RWPE2 (cell line): ENCODE measurements at regions not wholly inside any gene's neighbourhood (a gene's known extent, or its start where the extent isn't known, plus 50 kb on each side); places are given as distances from the start of the nearest gene placed in this dataset.
"Not testable (repeated sequence)": the region's sequence is repeated elsewhere in the genome, so short reads cannot be mapped to it uniquely, and the experiment has no call there.

Experiments
- ATAC-seq: fragments of 200-7000 bp; cut with Tn5 transposase; 3 replicates; pipeline ENCODE4 v1.9.1; 2021; ENCODE audit warnings: low read depth
- DNase-seq: peaks from one replicate; pipeline ENCODE4 v3.0.0-alpha.2; 2020; ENCODE audit warnings: low spot score
- H3K27ac ChIP-seq: fragments of 450-650 bp; 2 replicates; pipeline ENCODE4 v1.5.1; 2017; ENCODE audit warnings: mild to moderate bottlenecking; ENCODE audit not compliant: poor library complexity, severe bottlenecking
- H3K27me3 ChIP-seq: fragments of 250-450 bp; sonication (Bioruptor Pico); 2 replicates; pipeline ENCODE4 v1.5.1; 2021; ENCODE audit warnings: mild to moderate bottlenecking, moderate library complexity; ENCODE audit not compliant: insufficient read depth, poor library complexity, severe bottlenecking
- H3K36me3 ChIP-seq: fragments of 250-450 bp; sonication (Bioruptor Pico); 2 replicates; pipeline ENCODE4 v1.5.1; 2020; ENCODE audit warnings: low read depth, mild to moderate bottlenecking, moderate library complexity
- H3K4me1 ChIP-seq: fragments of 250-450 bp; sonication (Bioruptor Pico); 2 replicates; pipeline ENCODE4 v1.5.1; 2021; ENCODE audit warnings: mild to moderate bottlenecking, moderate library complexity; ENCODE audit not compliant: insufficient read depth, poor library complexity, severe bottlenecking
- H3K4me3 ChIP-seq: fragments of 250-450 bp; sonication (Bioruptor Pico); 2 replicates; pipeline ENCODE4 v1.5.1; 2021; ENCODE audit warnings: mild to moderate bottlenecking, moderate library complexity; ENCODE audit not compliant: severe bottlenecking
- H3K9me3 ChIP-seq: fragments of 250-450 bp; sonication (Bioruptor Pico); 2 replicates; pipeline ENCODE4 v1.5.1; 2021; ENCODE audit warnings: mild to moderate bottlenecking, moderate library complexity; ENCODE audit not compliant: severe bottlenecking
- TF ChIP-seq, protein P1 (sequence below): fragments of 450-650 bp; IDR thresholded peaks from one replicate; pipeline ENCODE4 v1.5.1; 2017; ENCODE audit warnings: mild to moderate bottlenecking, moderate library complexity; ENCODE audit not compliant: poor library complexity, severe bottlenecking

DNA sequence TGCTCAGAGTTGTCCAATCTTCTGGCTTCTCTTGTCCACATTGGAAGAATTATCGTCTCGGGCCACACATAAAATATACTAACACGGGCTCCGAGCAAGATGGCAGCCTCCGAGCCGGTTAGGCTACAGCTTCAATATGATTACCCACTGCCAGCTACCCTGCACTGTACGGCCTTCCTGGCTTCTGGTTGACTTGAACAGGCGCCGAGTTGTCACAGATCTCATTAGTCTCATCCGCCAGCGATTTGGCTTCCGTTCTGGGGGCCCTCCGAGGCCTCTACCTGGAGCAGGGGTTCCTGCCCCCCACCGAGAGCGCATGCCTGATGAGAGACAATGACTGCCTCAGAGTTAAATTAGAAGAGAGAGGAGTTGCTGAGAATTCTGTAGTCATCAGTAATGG lies 101.2 kb upstream of the NUDT6 start:
- Histone ChIP-seq H3K27me3 (no peaks in the 10 kb centered on the region), H3K36me3 (no peaks in the 10 kb centered on the region), H3K4me1 (peaks cover 9% of the 10 kb centered on the region), H3K4me3 (no peak overlapping the region), H3K9me3 (no peaks in the 10 kb centered on the region), H3K27ac (no peak overlapping the region)
- ATAC-seq: no peak
- TF ChIP-seq, protein P1, sequence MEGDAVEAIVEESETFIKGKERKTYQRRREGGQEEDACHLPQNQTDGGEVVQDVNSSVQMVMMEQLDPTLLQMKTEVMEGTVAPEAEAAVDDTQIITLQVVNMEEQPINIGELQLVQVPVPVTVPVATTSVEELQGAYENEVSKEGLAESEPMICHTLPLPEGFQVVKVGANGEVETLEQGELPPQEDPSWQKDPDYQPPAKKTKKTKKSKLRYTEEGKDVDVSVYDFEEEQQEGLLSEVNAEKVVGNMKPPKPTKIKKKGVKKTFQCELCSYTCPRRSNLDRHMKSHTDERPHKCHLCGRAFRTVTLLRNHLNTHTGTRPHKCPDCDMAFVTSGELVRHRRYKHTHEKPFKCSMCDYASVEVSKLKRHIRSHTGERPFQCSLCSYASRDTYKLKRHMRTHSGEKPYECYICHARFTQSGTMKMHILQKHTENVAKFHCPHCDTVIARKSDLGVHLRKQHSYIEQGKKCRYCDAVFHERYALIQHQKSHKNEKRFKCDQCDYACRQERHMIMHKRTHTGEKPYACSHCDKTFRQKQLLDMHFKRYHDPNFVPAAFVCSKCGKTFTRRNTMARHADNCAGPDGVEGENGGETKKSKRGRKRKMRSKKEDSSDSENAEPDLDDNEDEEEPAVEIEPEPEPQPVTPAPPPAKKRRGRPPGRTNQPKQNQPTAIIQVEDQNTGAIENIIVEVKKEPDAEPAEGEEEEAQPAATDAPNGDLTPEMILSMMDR: no peak
- no peak for DNase-seq

DNA sequence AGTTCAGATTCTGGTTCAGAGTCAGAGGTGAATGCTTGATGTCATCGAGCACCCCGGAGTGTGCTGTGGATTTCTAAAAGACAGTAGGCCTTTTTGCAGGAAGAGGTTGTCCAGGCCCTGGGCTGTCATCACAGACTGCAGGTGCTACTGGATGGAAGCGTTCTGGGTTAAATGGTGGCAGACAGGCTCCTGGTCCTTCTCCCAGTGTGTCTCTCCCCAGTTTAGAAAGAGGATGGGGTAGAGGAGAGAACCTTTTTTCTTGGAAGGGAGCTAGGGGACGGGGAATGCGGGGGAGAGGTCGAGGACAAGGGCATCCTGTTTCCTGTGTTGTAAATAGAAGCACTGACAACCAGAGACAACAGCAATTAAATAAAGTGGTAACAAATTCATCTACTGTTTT lies 102.3 kb upstream of the NUDT6 start:
- Histone ChIP-seq H3K27ac (no peak overlapping the region), H3K4me3 (no peak overlapping the region), H3K9me3 (no peaks in the 10 kb centered on the region), H3K4me1 (peaks cover 9% of the 10 kb centered on the region), H3K27me3 (no peaks in the 10 kb centered on the region), H3K36me3 (no peaks in the 10 kb centered on the region)
- ATAC-seq: no peak; the same call in 2 of the 3 replicates
- DNase-seq: no peak
- TF ChIP-seq, protein P1: no peak

DNA sequence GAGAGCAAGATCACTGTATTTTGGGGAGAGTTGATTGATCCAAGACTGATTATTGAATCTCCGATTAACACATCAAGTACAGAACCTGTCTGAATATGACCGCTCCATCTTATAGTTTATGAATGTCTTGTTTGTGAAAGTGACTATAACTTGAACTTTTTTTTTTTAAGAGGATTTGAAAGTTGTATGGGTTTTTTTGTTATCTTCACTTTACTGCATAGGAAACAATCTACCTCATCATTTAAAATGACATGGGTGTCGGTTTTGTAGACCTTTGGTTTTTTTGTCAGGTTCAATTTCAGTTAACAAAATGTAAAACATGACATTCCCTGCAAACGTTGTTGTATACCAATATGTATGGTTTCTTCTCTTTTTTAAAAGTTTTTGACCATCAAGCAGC lies 103.0 kb upstream of the NUDT6 start:
- H3K36me3 ChIP-seq: peaks cover 5% of the 10 kb centered on the region; the same call in 1 of the 2 replicates
- no peak for ATAC-seq
- no peaks in the 10 kb centered on the region for H3K9me3 ChIP-seq
- H3K27me3 ChIP-seq: no peaks in the 10 kb centered on the region
- no peak overlapping the region for H3K27ac ChIP-seq
- no peak overlapping the region for H3K4me3 ChIP-seq
- TF ChIP-seq, protein P1: no peak
- peaks cover 9% of the 10 kb centered on the region for H3K4me1 ChIP-seq
- DNase-seq: no peak

DNA sequence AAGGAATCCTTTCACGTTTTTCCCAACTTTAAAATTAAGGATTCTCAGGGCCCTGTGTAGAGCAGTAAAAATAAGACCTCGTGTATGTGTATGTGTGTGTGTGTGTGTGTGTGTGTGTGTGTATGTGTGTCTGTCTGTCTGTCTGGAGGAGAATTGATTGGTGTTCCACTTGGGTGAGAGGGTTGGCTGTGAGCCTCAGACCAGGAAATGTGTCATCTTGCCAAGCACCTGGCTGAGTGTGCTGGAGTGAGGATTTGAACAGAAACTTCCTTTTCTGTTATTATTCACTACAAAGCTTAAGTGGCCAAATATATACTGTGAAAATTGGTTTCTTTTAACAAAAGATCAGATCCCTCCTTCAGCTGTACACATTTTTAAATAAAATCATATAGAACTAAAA lies 103.6 kb upstream of the NUDT6 start:
- not testable (repeated sequence) for H3K36me3 ChIP-seq, H3K9me3 ChIP-seq, H3K27me3 ChIP-seq, DNase-seq, H3K4me1 ChIP-seq, H3K4me3 ChIP-seq
- ATAC-seq: peak; percentile 61
- H3K27ac ChIP-seq: peak overlapping the region; percentile 23

DNA sequence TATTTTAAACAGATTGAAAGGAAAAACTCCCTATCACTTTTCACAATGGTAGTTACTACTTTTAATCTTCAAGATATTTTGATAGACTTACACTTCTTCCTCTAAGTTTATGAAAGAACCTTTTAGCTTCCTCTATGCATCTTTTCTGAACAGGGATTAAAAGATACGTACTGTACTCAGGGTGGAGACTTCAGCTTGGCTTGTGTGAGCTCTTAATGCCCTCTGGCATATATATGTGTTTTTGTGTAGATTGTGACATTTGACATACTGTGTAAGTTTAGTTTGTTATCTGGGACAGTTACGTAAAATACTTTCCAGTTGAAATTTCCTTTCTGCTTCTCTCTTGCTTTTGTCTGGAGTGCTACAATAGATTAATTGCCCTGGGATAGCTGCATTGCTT lies 109.3 kb upstream of the NUDT6 start:
- no peak for ATAC-seq
- Histone ChIP-seq H3K4me1 (peaks cover under 1% of the 10 kb centered on the region), H3K9me3 (peaks cover 2% of the 10 kb centered on the region), H3K4me3 (no peak overlapping the region), H3K27me3 (no peaks in the 10 kb centered on the region), H3K27ac (peak overlapping the region; percentile 13), H3K36me3 (peaks cover 5% of the 10 kb centered on the region; the same call in 1 of the 2 replicates)
- TF ChIP-seq, protein P1: no peak
- no peak for DNase-seq
